ENCODE measurements at regions not wholly inside any gene's neighbourhood (a gene's known extent, or its start where the extent isn't known, plus 50 kb on each side); places are given as distances from the start of the nearest gene placed in this dataset.

DNA sequence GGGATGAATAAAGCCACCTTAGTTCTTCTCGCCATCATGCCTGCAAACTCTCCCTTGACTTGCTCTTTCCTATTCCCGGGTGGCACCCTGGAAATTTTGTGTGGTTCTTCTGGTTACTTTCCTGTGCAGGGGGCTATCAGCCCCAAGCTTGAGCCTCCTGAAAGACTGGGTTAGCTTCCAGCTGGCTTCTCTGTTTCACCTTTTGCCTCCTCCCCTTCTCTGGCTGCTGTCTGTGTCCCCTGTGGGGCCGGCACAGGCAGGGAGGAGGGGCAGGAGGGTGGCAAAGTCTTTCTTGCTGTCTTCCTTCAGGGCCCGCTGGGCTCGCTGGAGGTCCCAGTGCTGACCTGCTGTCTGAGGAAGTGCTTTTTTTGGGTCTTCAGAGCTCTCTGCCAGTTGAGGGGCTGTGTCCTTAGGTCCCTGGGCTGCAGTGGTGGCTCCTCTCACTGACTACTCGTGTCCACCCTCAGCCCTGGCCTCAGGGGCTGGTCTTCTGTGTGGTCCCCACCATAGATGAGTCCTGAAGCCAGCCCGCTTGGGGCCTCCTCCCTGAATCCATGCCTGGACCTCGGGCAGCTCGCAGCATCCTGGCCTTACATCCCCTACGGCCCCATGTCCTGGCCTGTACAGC is 196.5 kb downstream of the KLF13 start:
- H3K4me3 Mint-ChIP-seq = no peak overlapping the region
- WGBS (ENCODE audit: insufficient coverage) = 85% methylated on average over 6 of the region's 10 CpGs

DNA sequence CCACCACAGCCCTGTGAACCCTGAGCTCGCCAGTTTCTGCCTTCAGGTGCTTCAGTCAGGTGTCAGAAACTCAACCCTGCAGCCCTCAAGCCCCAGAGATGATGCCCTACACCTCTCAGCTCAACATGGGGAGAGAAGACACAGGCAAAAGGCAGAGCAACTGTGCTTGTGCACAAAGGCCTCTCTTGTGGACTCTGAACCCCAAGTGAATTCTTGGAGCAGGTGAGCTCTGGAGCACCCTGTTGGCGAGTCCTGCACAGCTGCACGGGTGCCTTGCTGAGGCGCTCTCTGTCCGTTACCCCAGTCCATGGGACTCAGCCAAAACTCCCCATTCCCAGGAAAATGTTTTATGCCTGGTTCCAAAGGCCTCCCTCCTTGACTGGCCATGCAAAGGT is 197.0 kb downstream of the KLF13 start:
- 87% methylated on average over 5 of the region's 5 CpGs for WGBS (ENCODE audit: insufficient coverage)

More for the DNA sequence above, 196.5 kb downstream of the KLF13 start:
- Mint-ChIP-seq H3K4me1 (no peaks in the 10 kb centered on the region), H3K27me3 (peaks cover 9% of the 10 kb centered on the region), H3K9me3 (ENCODE audit: insufficient read depth) (no peaks in the 10 kb centered on the region), H3K27ac (no peak overlapping the region)
- no peak overlapping the region for H3K27ac ChIP-seq (ENCODE audit: low read length in 2 of 2)
- no peaks in the 10 kb centered on the region for H3K79me2 ChIP-seq (ENCODE audit: control insufficient read depth, insufficient read depth, low read length)
- no peak overlapping the region for H3K4me2 ChIP-seq (replicated peaks; ENCODE audit: low read depth, low read length, poor library complexity, severe bottlenecking)
- H3K27me3 ChIP-seq (replicated peaks in 1 of 4; ENCODE audit: control extremely low read depth in 1 of 4, control insufficient read depth in 3 of 4, insufficient read depth in 4 of 4, low read length in 3 of 4) = peaks cover 0 to 8% (median 2%) of the 10 kb centered on the region in 4 experiments
- TF ChIP-seq EZH2 (IDR thresholded peaks at IDR 0.05; ENCODE audit: borderline replicate concordance, insufficient read depth, low read depth, low read length, poor library complexity, severe bottlenecking) = no peak
- TF ChIP-seq, protein P1, sequence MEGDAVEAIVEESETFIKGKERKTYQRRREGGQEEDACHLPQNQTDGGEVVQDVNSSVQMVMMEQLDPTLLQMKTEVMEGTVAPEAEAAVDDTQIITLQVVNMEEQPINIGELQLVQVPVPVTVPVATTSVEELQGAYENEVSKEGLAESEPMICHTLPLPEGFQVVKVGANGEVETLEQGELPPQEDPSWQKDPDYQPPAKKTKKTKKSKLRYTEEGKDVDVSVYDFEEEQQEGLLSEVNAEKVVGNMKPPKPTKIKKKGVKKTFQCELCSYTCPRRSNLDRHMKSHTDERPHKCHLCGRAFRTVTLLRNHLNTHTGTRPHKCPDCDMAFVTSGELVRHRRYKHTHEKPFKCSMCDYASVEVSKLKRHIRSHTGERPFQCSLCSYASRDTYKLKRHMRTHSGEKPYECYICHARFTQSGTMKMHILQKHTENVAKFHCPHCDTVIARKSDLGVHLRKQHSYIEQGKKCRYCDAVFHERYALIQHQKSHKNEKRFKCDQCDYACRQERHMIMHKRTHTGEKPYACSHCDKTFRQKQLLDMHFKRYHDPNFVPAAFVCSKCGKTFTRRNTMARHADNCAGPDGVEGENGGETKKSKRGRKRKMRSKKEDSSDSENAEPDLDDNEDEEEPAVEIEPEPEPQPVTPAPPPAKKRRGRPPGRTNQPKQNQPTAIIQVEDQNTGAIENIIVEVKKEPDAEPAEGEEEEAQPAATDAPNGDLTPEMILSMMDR (IDR thresholded peaks at IDR 0.05) = no peak
- H3K9ac ChIP-seq (ENCODE audit: low read length) = no peak overlapping the region
- no peaks in the 10 kb centered on the region for H3K4me1 ChIP-seq (ENCODE audit: control insufficient read depth in 2 of 2, insufficient read depth in 2 of 2, low read length in 2 of 2)
- H3K4me3 ChIP-seq (ENCODE audit: control extremely low read depth in 1 of 5, extremely low read depth in 1 of 5, insufficient read depth in 1 of 5, low read depth in 2 of 5, low read length in 4 of 5) = no peak overlapping the region
- H4K20me1 ChIP-seq (ENCODE audit: control insufficient read depth, insufficient read depth, low read length, poor library complexity, severe bottlenecking) = no peaks in the 10 kb centered on the region
- ChIA-PET POLR2A (no interaction called here), CTCF (no interaction called here)
- H3K36me3 ChIP-seq (replicated peaks in 1 of 2; ENCODE audit: control extremely low read depth in 1 of 2, control insufficient read depth in 1 of 2, extremely low read depth in 1 of 2, insufficient read depth in 2 of 2, low read length in 1 of 2) = no peaks in the 10 kb centered on the region
- ATAC-seq (ENCODE audit: low read depth) (no peak), DNase-seq (no peak)
- H2AFZ ChIP-seq (ENCODE audit: insufficient read depth, low read depth, low read length, poor library complexity, severe bottlenecking) = no peak overlapping the region
- intact Hi-C loops (cut with micrococcal nuclease) = no loop called here
- H3K9me3 ChIP-seq (ENCODE audit: control extremely low read depth in 1 of 3, control insufficient read depth in 2 of 3, insufficient read depth in 1 of 3, low read length in 2 of 3) = no peaks in the 10 kb centered on the region

More for the DNA sequence above, 197.0 kb downstream of the KLF13 start:
- Histone ChIP-seq H3K27me3 (replicated peaks in 1 of 4; ENCODE audit: control extremely low read depth in 1 of 4, control insufficient read depth in 3 of 4, insufficient read depth in 4 of 4, low read length in 3 of 4) (peaks cover 0 to 5% (median 0%) of the 10 kb centered on the region in 4 experiments), H2AFZ (ENCODE audit: insufficient read depth, low read depth, low read length, poor library complexity, severe bottlenecking) (no peak overlapping the region), H3K4me3 (ENCODE audit: control extremely low read depth in 1 of 5, extremely low read depth in 1 of 5, insufficient read depth in 1 of 5, low read depth in 2 of 5, low read length in 4 of 5) (no peak overlapping the region), H3K4me1 (ENCODE audit: control insufficient read depth in 2 of 2, insufficient read depth in 2 of 2, low read length in 2 of 2) (no peaks in the 10 kb centered on the region), H3K9me3 (ENCODE audit: control extremely low read depth in 1 of 3, control insufficient read depth in 2 of 3, insufficient read depth in 1 of 3, low read length in 2 of 3) (no peaks in the 10 kb centered on the region), H3K36me3 (replicated peaks in 1 of 2; ENCODE audit: control extremely low read depth in 1 of 2, control insufficient read depth in 1 of 2, extremely low read depth in 1 of 2, insufficient read depth in 2 of 2, low read length in 1 of 2) (no peaks in the 10 kb centered on the region), H3K4me2 (replicated peaks; ENCODE audit: low read depth, low read length, poor library complexity, severe bottlenecking) (no peak overlapping the region), H3K27ac (ENCODE audit: low read length in 2 of 2) (no peak overlapping the region), H4K20me1 (ENCODE audit: control insufficient read depth, insufficient read depth, low read length, poor library complexity, severe bottlenecking) (no peaks in the 10 kb centered on the region), H3K79me2 (ENCODE audit: control insufficient read depth, insufficient read depth, low read length) (no peaks in the 10 kb centered on the region), H3K9ac (ENCODE audit: low read length) (no peak overlapping the region)
- Mint-ChIP-seq H3K9me3 (ENCODE audit: insufficient read depth) (no peaks in the 10 kb centered on the region), H3K4me1 (no peaks in the 10 kb centered on the region), H3K27ac (no peak overlapping the region), H3K27me3 (peaks cover 10% of the 10 kb centered on the region), H3K4me3 (no peak overlapping the region)
- ChIA-PET POLR2A (no interaction called here), CTCF (no interaction called here)
- intact Hi-C loops (cut with micrococcal nuclease) = no loop called here
- ATAC-seq (ENCODE audit: low read depth) (no peak), DNase-seq (no peak)
- TF ChIP-seq, protein P1 (IDR thresholded peaks at IDR 0.05) = no peak
- TF ChIP-seq EZH2 (IDR thresholded peaks at IDR 0.05; ENCODE audit: borderline replicate concordance, insufficient read depth, low read depth, low read length, poor library complexity, severe bottlenecking) = no peak

Measured in B cell (primary cell).